Trophoblast cell (in vitro differentiated cells and primary cell): ENCODE measurements at regions not wholly inside any gene's neighbourhood (a gene's known extent, or its start where the extent isn't known, plus 50 kb on each side); places are given as distances from the start of the nearest gene placed in this dataset.

ENCODE experiments used
- DNase-seq, 2 donors: peaks; one replicate each; pipeline ENCODE4 v3.0.0-alpha.2; 2016
- H2AFZ ChIP-seq: 2 replicates; pipeline ENCODE4 v1.6.1; 2013; ENCODE audit warnings: low read length, moderate library complexity, mild to moderate bottlenecking; ENCODE audit not compliant: insufficient read depth, poor library complexity
- H2AK5ac ChIP-seq: 2 replicates; pipeline ENCODE4 v1.6.1; 2013; ENCODE audit warnings: mild to moderate bottlenecking, low read length
- H2BK120ac ChIP-seq: 2 replicates; pipeline ENCODE4 v1.6.1; 2013; ENCODE audit warnings: low read length, mild to moderate bottlenecking, moderate library complexity; ENCODE audit not compliant: insufficient read depth, poor library complexity
- H2BK12ac ChIP-seq: 2 replicates; pipeline ENCODE4 v1.6.1; 2013; ENCODE audit warnings: mild to moderate bottlenecking, low read length, moderate library complexity
- H2BK5ac ChIP-seq: 2 replicates; pipeline ENCODE4 v1.6.1; 2013; ENCODE audit warnings: low read length, low read depth, moderate library complexity, mild to moderate bottlenecking; ENCODE audit not compliant: poor library complexity
- H3K14ac ChIP-seq: 2 replicates; pipeline ENCODE4 v1.6.1; 2013; ENCODE audit warnings: mild to moderate bottlenecking, low read length
- H3K18ac ChIP-seq: 2 replicates; pipeline ENCODE4 v1.6.1; 2013; ENCODE audit warnings: mild to moderate bottlenecking, low read length
- H3K23ac ChIP-seq: 2 replicates; pipeline ENCODE4 v1.6.1; 2013; ENCODE audit warnings: low read length
- H3K27ac ChIP-seq: 2 replicates; pipeline ENCODE4 v1.5.1; 2013; ENCODE audit warnings: low read depth, mild to moderate bottlenecking, inconsistent platforms, low read length, moderate library complexity
- H3K27me3 ChIP-seq: 2 replicates; pipeline ENCODE4 v1.6.1; 2013; ENCODE audit warnings: inconsistent platforms, mild to moderate bottlenecking, low read length, moderate library complexity; ENCODE audit not compliant: insufficient read depth
- H3K36me3 ChIP-seq, 2 experiments: 1 replicate in 1 of 2; 2 replicates in 1 of 2; pipeline ENCODE4 v1.6.1; 2013; ENCODE audit warnings: low read length in 2 of 2, mild to moderate bottlenecking in 2 of 2, moderate library complexity in 1 of 2; ENCODE audit not compliant: insufficient read depth in 2 of 2, control insufficient read depth in 1 of 2
- H3K4ac ChIP-seq: 2 replicates; pipeline ENCODE4 v1.6.1; 2013; ENCODE audit warnings: low read depth, mild to moderate bottlenecking, low read length, moderate library complexity
- H3K4me1 ChIP-seq, 2 experiments: 1 replicate in 1 of 2; 2 replicates in 1 of 2; pipeline ENCODE4 v1.6.1; 2013; ENCODE audit warnings: low read length in 2 of 2, mild to moderate bottlenecking in 2 of 2, moderate library complexity in 1 of 2; ENCODE audit not compliant: insufficient read depth in 2 of 2, control insufficient read depth in 1 of 2
- H3K4me2 ChIP-seq: 2 replicates; pipeline ENCODE4 v1.6.1; 2013; ENCODE audit warnings: inconsistent platforms, mild to moderate bottlenecking, low read length, moderate library complexity
- H3K4me3 ChIP-seq: 2 replicates; pipeline ENCODE4 v1.5.1; 2013; ENCODE audit warnings: mild to moderate bottlenecking, low read depth, low read length, inconsistent platforms
- H3K79me1 ChIP-seq: one replicate; pipeline ENCODE4 v1.6.1; 2013; ENCODE audit warnings: low read length
- H3K79me2 ChIP-seq: 2 replicates; pipeline ENCODE4 v1.6.1; 2013; ENCODE audit warnings: low read length, mild to moderate bottlenecking; ENCODE audit not compliant: control insufficient read depth, insufficient read depth, poor library complexity
- H3K9ac ChIP-seq: 2 replicates; pipeline ENCODE4 v1.6.1; 2013; ENCODE audit warnings: mild to moderate bottlenecking, low read length
- H3K9me3 ChIP-seq: 2 replicates; pipeline ENCODE4 v1.6.1; 2013; ENCODE audit warnings: low read depth, mild to moderate bottlenecking, control low read depth, inconsistent platforms, low read length; ENCODE audit not compliant: insufficient read depth
- H4K12ac ChIP-seq: 2 replicates; pipeline ENCODE4 v1.6.1; 2013; ENCODE audit warnings: low read depth, mild to moderate bottlenecking, low read length, moderate library complexity
- H4K8ac ChIP-seq: 2 replicates; pipeline ENCODE4 v1.6.1; 2013; ENCODE audit warnings: low read depth, mild to moderate bottlenecking, low read length, moderate library complexity
- H4K91ac ChIP-seq: one replicate; pipeline ENCODE4 v1.6.1; 2013; ENCODE audit warnings: low read depth, mild to moderate bottlenecking, low read length, moderate library complexity
- WGBS: extraction: QIAGEN DNeasy Blood & Tissue Kit; methylation state at CpG from one replicate; pipeline ENCODE4 v1.1.7; 2013; ENCODE audit warnings: missing lambda C conversion rate; ENCODE audit not compliant: insufficient read length, insufficient coverage; ENCODE audit errors: extremely low coverage; 5-methylcytosine and 5-hydroxymethylcytosine counted together

DNA sequence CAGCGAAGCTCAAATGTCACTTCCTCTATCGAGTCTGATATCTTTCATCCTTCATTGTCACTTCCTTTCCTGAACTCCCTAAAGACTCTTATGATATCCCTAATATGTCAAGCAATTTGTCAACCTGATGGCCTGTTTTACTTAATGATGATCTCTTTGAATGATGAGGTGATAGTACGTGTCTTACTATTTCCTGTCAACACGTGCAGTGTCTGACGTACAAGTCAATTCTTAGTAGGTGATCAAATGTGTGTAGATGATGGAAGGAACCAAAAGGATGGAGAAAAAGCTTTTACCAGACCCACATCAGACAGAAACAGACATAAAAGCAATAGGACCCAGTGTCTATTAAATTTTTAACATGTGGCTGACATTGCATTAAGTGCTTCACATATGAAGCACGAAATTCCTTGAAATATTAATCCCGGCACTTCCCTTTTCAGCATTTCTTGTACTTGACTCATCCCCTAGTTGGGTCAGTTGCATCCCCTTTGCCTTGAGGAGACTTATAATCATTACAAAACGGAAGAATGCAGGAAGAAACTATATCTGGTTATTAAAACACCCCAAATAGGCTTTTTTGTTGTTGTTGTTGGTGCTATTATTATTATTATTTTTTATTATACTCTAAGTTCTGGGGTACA is 108.6 kb upstream of the NYAP2 start:
- no peak overlapping the region for H2BK120ac ChIP-seq
- H3K9me3 ChIP-seq, result peaks cover 2% of the 10 kb centered on the region
- H3K9ac ChIP-seq, result no peak overlapping the region
- no peak overlapping the region for H3K27ac ChIP-seq
- peaks cover 3% of the 10 kb centered on the region in 2 experiments for H3K4me1 ChIP-seq
- H2BK12ac ChIP-seq, result no peak overlapping the region
- H3K18ac ChIP-seq, result no peak overlapping the region
- no peak overlapping the region for H4K91ac ChIP-seq
- no peaks in the 10 kb centered on the region for H3K36me3 ChIP-seq
- H4K8ac ChIP-seq, result no peak overlapping the region
- DNase-seq, result no peak
- no peak overlapping the region for H2AK5ac ChIP-seq
- H3K4ac ChIP-seq, result no peak overlapping the region
- H3K79me1 ChIP-seq, result peaks cover 7% of the 10 kb centered on the region
- H3K79me2 ChIP-seq, result no peaks in the 10 kb centered on the region
- no peak overlapping the region for H3K14ac ChIP-seq
- H3K4me3 ChIP-seq, result no peak overlapping the region
- H2BK5ac ChIP-seq, result no peak overlapping the region
- no CpG with 5 or more reads among the region's 8 CpGs for WGBS
- no peak overlapping the region for H4K12ac ChIP-seq
- no peak overlapping the region for H2AFZ ChIP-seq
- H3K4me2 ChIP-seq, result no peak overlapping the region
- no peak overlapping the region for H3K23ac ChIP-seq
- no peaks in the 10 kb centered on the region for H3K27me3 ChIP-seq

GRCh38 chr2:225289659-225290058 is 109.9 kb upstream of the NYAP2 start:
- Histone ChIP-seq H2AFZ (no peak overlapping the region), H3K79me2 (no peaks in the 10 kb centered on the region), H3K9ac (no peak overlapping the region), H3K36me3 (no peaks in the 10 kb centered on the region), H3K4me3 (no peak overlapping the region), H3K79me1 (peaks cover 7% of the 10 kb centered on the region), H4K12ac (no peak overlapping the region), H4K91ac (no peak overlapping the region), H3K27me3 (no peaks in the 10 kb centered on the region), H3K27ac (peak overlapping the region; percentile 11), H3K14ac (no peak overlapping the region), H3K4me1 (peaks cover 3% of the 10 kb centered on the region in 2 experiments), H2BK12ac (peak overlapping the region; percentile 6), H3K9me3 (peaks cover 2% of the 10 kb centered on the region), H2BK5ac (peak overlapping the region; percentile 0), H3K4me2 (no peak overlapping the region), H2AK5ac (no peak overlapping the region), H3K23ac (no peak overlapping the region), H4K8ac (no peak overlapping the region), H3K18ac (no peak overlapping the region), H3K4ac (no peak overlapping the region), H2BK120ac (no peak overlapping the region)
- no CpG with 5 or more reads among the region's 2 CpGs for WGBS
- no peak for DNase-seq

GRCh38 chr2:225288986-225289385 is 110.5 kb upstream of the NYAP2 start:
- no peak overlapping the region for H2BK120ac ChIP-seq
- peaks cover 3% of the 10 kb centered on the region in 2 experiments for H3K4me1 ChIP-seq
- no peak overlapping the region for H3K4ac ChIP-seq
- no peak overlapping the region for H3K14ac ChIP-seq
- peaks cover 2% of the 10 kb centered on the region for H3K9me3 ChIP-seq
- no peak overlapping the region for H4K12ac ChIP-seq
- H3K4me3 ChIP-seq, result no peak overlapping the region
- H3K36me3 ChIP-seq, result no peaks in the 10 kb centered on the region
- H3K79me2 ChIP-seq, result no peaks in the 10 kb centered on the region
- H2BK5ac ChIP-seq, result no peak overlapping the region
- no peak overlapping the region for H3K23ac ChIP-seq
- peaks cover 8% of the 10 kb centered on the region for H3K79me1 ChIP-seq
- no peak overlapping the region for H2AK5ac ChIP-seq
- no peak overlapping the region for H2BK12ac ChIP-seq
- no peak overlapping the region for H4K91ac ChIP-seq
- no peak for DNase-seq
- no peak overlapping the region for H3K9ac ChIP-seq
- peak overlapping the region; percentile 68 for H3K27ac ChIP-seq
- H2AFZ ChIP-seq, result no peak overlapping the region
- H3K4me2 ChIP-seq, result peak overlapping the region; percentile 26
- WGBS, result no CpG with 5 or more reads among the region's 3 CpGs
- no peak overlapping the region for H3K18ac ChIP-seq
- H4K8ac ChIP-seq, result no peak overlapping the region
- H3K27me3 ChIP-seq, result no peaks in the 10 kb centered on the region

DNA sequence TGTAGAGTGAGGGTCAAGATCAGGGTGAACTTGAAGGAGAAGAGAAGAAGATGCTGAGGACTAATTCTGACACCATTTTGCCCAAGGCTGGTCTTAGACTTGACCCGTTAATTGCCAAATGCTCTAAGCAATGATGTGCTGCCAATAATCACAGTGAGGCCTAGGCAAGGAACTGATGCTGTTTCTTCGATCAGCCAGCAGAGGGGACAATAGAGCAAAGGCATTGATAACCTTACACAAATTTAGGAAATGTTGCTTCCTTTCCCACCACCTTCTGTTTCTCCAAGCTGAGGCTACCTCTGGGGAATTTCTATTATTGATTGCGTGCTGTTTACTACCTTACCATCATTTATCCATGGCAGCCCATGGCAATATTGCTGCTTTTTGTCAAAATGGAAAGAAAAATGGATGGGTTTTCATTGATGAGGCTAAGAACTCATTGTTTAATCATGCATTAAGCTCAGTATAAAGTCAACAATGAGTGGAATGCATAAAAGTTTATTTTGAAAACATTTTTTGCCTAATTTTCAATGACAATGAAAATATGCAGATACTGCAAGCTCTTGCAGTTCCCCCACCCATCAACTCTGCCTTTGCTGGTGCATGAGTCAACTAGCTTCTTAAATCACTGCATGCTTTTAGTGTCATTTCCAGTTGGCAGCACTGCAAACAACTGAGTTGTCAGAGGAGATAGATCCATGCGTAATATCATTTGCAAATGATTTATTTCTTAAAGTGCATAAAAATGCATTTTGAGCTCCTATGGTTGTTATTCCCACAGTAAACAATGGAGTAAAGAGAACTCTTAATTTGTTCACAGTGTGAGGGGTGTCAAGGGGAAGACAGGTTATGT is 116.4 kb upstream of the NYAP2 start:
- no peak overlapping the region for H2BK12ac ChIP-seq
- H2BK120ac ChIP-seq, result no peak overlapping the region
- H4K91ac ChIP-seq, result no peak overlapping the region
- no peaks in the 10 kb centered on the region for H3K27me3 ChIP-seq
- no peak overlapping the region for H4K12ac ChIP-seq
- no peak overlapping the region for H3K4ac ChIP-seq
- no peak overlapping the region for H3K27ac ChIP-seq
- H3K36me3 ChIP-seq, result no peaks in the 10 kb centered on the region
- H3K79me1 ChIP-seq, result peaks cover 2% of the 10 kb centered on the region
- H3K23ac ChIP-seq, result no peak overlapping the region
- peaks cover 2% of the 10 kb centered on the region for H3K9me3 ChIP-seq
- H3K9ac ChIP-seq, result no peak overlapping the region
- H4K8ac ChIP-seq, result no peak overlapping the region
- no peak overlapping the region for H3K14ac ChIP-seq
- no peak overlapping the region for H3K4me2 ChIP-seq
- peak in 1 of 2 donors; percentile 43 for DNase-seq
- no peaks in the 10 kb centered on the region for H3K4me1 ChIP-seq
- WGBS, result no CpG with 5 or more reads among the region's 4 CpGs
- H2AFZ ChIP-seq, result no peak overlapping the region
- no peak overlapping the region for H2AK5ac ChIP-seq
- H2BK5ac ChIP-seq, result no peak overlapping the region
- no peak overlapping the region for H3K18ac ChIP-seq
- no peaks in the 10 kb centered on the region for H3K79me2 ChIP-seq
- no peak overlapping the region for H3K4me3 ChIP-seq
